NAMALWA (cell line): ENCODE measurements at regions not wholly inside any gene's neighbourhood (a gene's known extent, or its start where the extent isn't known, plus 50 kb on each side); places are given as distances from the start of the nearest gene placed in this dataset.
A peak's percentile ranks its signal among the peaks of the same experiment; 100 is the strongest.
"Not testable (repeated sequence)": the region's sequence is repeated elsewhere in the genome, so short reads cannot be mapped to it uniquely, and the experiment has no call there.

ENCODE experiments used
- DNase-seq: peaks from one replicate; pipeline ENCODE4 v3.0.0-alpha.2; 2015; ENCODE audit warnings: low spot score

GRCh38 chr6:82584194-82584695 is 220.6 kb downstream of the TPBG start:
- DNase-seq, result no peak

GRCh38 chr6:82584856-82585255 is 221.2 kb downstream of the TPBG start:
- DNase-seq, result no peak

- DNase-seq, result no peak
Observed at GRCh38 chr6:82588020-82588419, 224.4 kb downstream of the TPBG start.

- DNase-seq, result no peak
Observed at GRCh38 chr6:82588859-82589412, 225.3 kb downstream of the TPBG start.

GRCh38 chr6:82589509-82590206 is 226.0 kb downstream of the TPBG start:
- DNase-seq, result peak; percentile 25

GRCh38 chr6:82597201-82597600 is 233.6 kb downstream of the TPBG start:
- no peak for DNase-seq

GRCh38 chr6:82602776-82603175 is 239.2 kb downstream of the TPBG start:
- no peak for DNase-seq

GRCh38 chr6:82603871-82604270 is 240.3 kb downstream of the TPBG start:
- DNase-seq, result no peak

GRCh38 chr6:82607998-82608725 is 244.5 kb downstream of the TPBG start:
- no peak for DNase-seq

GRCh38 chr6:82608781-82609180 is 245.2 kb downstream of the TPBG start:
- DNase-seq, result no peak

GRCh38 chr6:82611751-82612150 is 248.1 kb downstream of the TPBG start:
- no peak for DNase-seq

GRCh38 chr6:82612475-82613039 is 248.9 kb downstream of the TPBG start:
- DNase-seq, result no peak

GRCh38 chr6:82614518-82614917 is 250.9 kb downstream of the TPBG start:
- no peak for DNase-seq

- DNase-seq, result no peak
Observed at GRCh38 chr6:82616386-82617028, 252.9 kb downstream of the TPBG start.

- no peak for DNase-seq
Observed at GRCh38 chr6:82617648-82618047, 254.0 kb downstream of the TPBG start.

GRCh38 chr6:82619573-82619972 is 256.0 kb downstream of the TPBG start:
- no peak for DNase-seq

- DNase-seq, result no peak
Observed at GRCh38 chr6:82622461-82622860, 258.8 kb downstream of the TPBG start.

GRCh38 chr6:82624251-82624650 is 260.6 kb downstream of the TPBG start:
- no peak for DNase-seq

- DNase-seq, result not testable (repeated sequence)
Observed at GRCh38 chr6:82626946-82627345, 263.3 kb downstream of the TPBG start.

- DNase-seq, result no peak
Observed at GRCh38 chr6:82629921-82630320, 266.3 kb downstream of the TPBG start.

- no peak for DNase-seq
Observed at GRCh38 chr6:82641677-82642076, 278.1 kb downstream of the TPBG start.

- no peak for DNase-seq
Observed at GRCh38 chr6:82645536-82646230, 282.1 kb downstream of the TPBG start.
